MM.1S (cell line): ENCODE measurements at regions not wholly inside any gene's neighbourhood (a gene's known extent, or its start where the extent isn't known, plus 50 kb on each side); places are given as distances from the start of the nearest gene placed in this dataset.

Experiments used
- DNase-seq: peaks from one replicate; pipeline ENCODE4 v3.0.0-alpha.2; 2015
- H2AFZ ChIP-seq: fragments of 300-600 bp; sonication (generic); 2 replicates; pipeline ENCODE4 v1.6.0; 2016; ENCODE audit warnings: antibody characterized with exemption, low read length
- H3F3A ChIP-seq: fragments of 300-600 bp; sonication (generic); 2 replicates; pipeline ENCODE4 v1.6.1; 2016; ENCODE audit warnings: mild to moderate bottlenecking, antibody characterized with exemption, low read length, moderate library complexity, mixed read lengths; ENCODE audit not compliant: insufficient read depth
- H3K27ac ChIP-seq: fragments of 300-600 bp; sonication (generic); 2 replicates; pipeline ENCODE4 v1.5.1; 2016; ENCODE audit warnings: mild to moderate bottlenecking, low read length
- H3K27me3 ChIP-seq: fragments of 300-600 bp; sonication (generic); replicated peaks from 2 replicates; pipeline ENCODE4 v1.6.0; 2016; ENCODE audit warnings: low read length; ENCODE audit not compliant: insufficient read depth
- H3K36me3 ChIP-seq: fragments of 300-600 bp; sonication (generic); replicated peaks from 2 replicates; pipeline ENCODE4 v1.6.1; 2016; ENCODE audit warnings: mild to moderate bottlenecking, low read length, mixed read lengths; ENCODE audit not compliant: insufficient read depth
- H3K4me1 ChIP-seq: fragments of 300-600 bp; sonication (generic); 2 replicates; pipeline ENCODE4 v1.6.1; 2016; ENCODE audit warnings: low read length, mixed read lengths
- H3K4me2 ChIP-seq: fragments of 300-600 bp; sonication (generic); 2 replicates; pipeline ENCODE4 v1.6.0; 2016; ENCODE audit warnings: low read depth, low read length
- H3K4me3 ChIP-seq: fragments of 300-600 bp; sonication (generic); 2 replicates; pipeline ENCODE4 v1.5.1; 2016; ENCODE audit warnings: low read length, mixed read lengths
- H3K79me2 ChIP-seq: fragments of 300-600 bp; sonication (generic); 2 replicates; pipeline ENCODE4 v1.6.1; 2016; ENCODE audit warnings: mixed run types, low read length, mixed read lengths
- H3K9ac ChIP-seq: fragments of 300-600 bp; sonication (generic); 2 replicates; pipeline ENCODE4 v1.6.1; 2016; ENCODE audit warnings: low read length, mixed read lengths
- H3K9me2 ChIP-seq: fragments of 300-600 bp; sonication (generic); replicated peaks from 2 replicates; pipeline ENCODE4 v1.6.1; 2016; ENCODE audit warnings: mild to moderate bottlenecking, low read length, mixed read lengths; ENCODE audit not compliant: insufficient read depth
- H3K9me3 ChIP-seq: fragments of 300-600 bp; sonication (generic); replicated peaks from 2 replicates; pipeline ENCODE4 v1.6.1; 2016; ENCODE audit warnings: mild to moderate bottlenecking, low read length, mixed read lengths; ENCODE audit not compliant: insufficient read depth
- H4K20me1 ChIP-seq: fragments of 300-600 bp; sonication (generic); 2 replicates; pipeline ENCODE4 v1.6.1; 2016; ENCODE audit warnings: mild to moderate bottlenecking, low read length, moderate library complexity, mixed read lengths; ENCODE audit not compliant: insufficient read depth
- CTCF ChIP-seq: fragments of 300-600 bp; sonication (generic); IDR thresholded peaks from 2 replicates; pipeline ENCODE4 v1.5.1; 2016; ENCODE audit warnings: antibody characterized with exemption, low read length, mixed read lengths
- EZH2 ChIP-seq: fragments of 300-600 bp; sonication (generic); optimal IDR thresholded peaks from 2 replicates; pipeline ENCODE3; 2017; ENCODE audit warnings: low read depth, mild to moderate bottlenecking, antibody characterized with exemption, low read length, mixed read lengths
- EZH2phosphoT487 ChIP-seq: fragments of 300-600 bp; sonication (generic); IDR thresholded peaks from 2 replicates; pipeline ENCODE4 v1.6.1; 2018; ENCODE audit warnings: antibody characterized with exemption, low read length

- Histone ChIP-seq H3K9me2 (no peaks in the 10 kb centered on the region), H3K79me2 (no peaks in the 10 kb centered on the region), H3K4me3 (no peak overlapping the region), H2AFZ (no peak overlapping the region), H3K9ac (no peak overlapping the region), H3K36me3 (no peaks in the 10 kb centered on the region), H3F3A (no peaks in the 10 kb centered on the region), H4K20me1 (no peaks in the 10 kb centered on the region), H3K27ac (no peak overlapping the region), H3K9me3 (no peaks in the 10 kb centered on the region), H3K4me1 (no peaks in the 10 kb centered on the region), H3K27me3 (no peaks in the 10 kb centered on the region), H3K4me2 (no peak overlapping the region)
- TF ChIP-seq CTCF, result no peak
- TF ChIP-seq EZH2phosphoT487, result no peak
- no peak for TF ChIP-seq EZH2
- no peak for DNase-seq
Observed at GRCh38 chr11:116124922-116125714, 620.9 kb upstream of the CADM1 start.

- Histone ChIP-seq H3F3A (no peaks in the 10 kb centered on the region), H3K4me3 (no peak overlapping the region), H3K27me3 (no peaks in the 10 kb centered on the region), H4K20me1 (no peaks in the 10 kb centered on the region), H2AFZ (no peak overlapping the region), H3K4me2 (no peak overlapping the region), H3K36me3 (no peaks in the 10 kb centered on the region), H3K9me2 (no peaks in the 10 kb centered on the region), H3K79me2 (no peaks in the 10 kb centered on the region), H3K4me1 (no peaks in the 10 kb centered on the region), H3K9ac (no peak overlapping the region), H3K9me3 (no peaks in the 10 kb centered on the region), H3K27ac (no peak overlapping the region)
- TF ChIP-seq CTCF (no peak), EZH2phosphoT487 (no peak), EZH2 (no peak)
- DNase-seq, result no peak
Observed at GRCh38 chr11:116123739-116124138, 619.5 kb upstream of the CADM1 start.

GRCh38 chr11:116122697-116123472 lies 618.7 kb upstream of the CADM1 start:
- no peak overlapping the region for H3K27ac ChIP-seq

More at GRCh38 chr11:116122697-116123472, 618.7 kb upstream of the CADM1 start:
- Histone ChIP-seq H3K4me3 (no peak overlapping the region), H2AFZ (no peak overlapping the region), H3K36me3 (no peaks in the 10 kb centered on the region), H3K4me2 (no peak overlapping the region), H3K9me3 (no peaks in the 10 kb centered on the region), H3K9me2 (no peaks in the 10 kb centered on the region), H3K9ac (no peak overlapping the region), H3K79me2 (no peaks in the 10 kb centered on the region), H4K20me1 (no peaks in the 10 kb centered on the region), H3K4me1 (no peaks in the 10 kb centered on the region), H3K27me3 (no peaks in the 10 kb centered on the region), H3F3A (no peaks in the 10 kb centered on the region)
- no peak for TF ChIP-seq CTCF
- no peak for TF ChIP-seq EZH2
- TF ChIP-seq EZH2phosphoT487, result no peak
- DNase-seq, result no peak
